Stimulated activated naive CD4-positive, alpha-beta T cell (primary cell): ENCODE measurements at regions not wholly inside any gene's neighbourhood (a gene's known extent, or its start where the extent isn't known, plus 50 kb on each side); places are given as distances from the start of the nearest gene placed in this dataset.
"Not testable (repeated sequence)": the region's sequence is repeated elsewhere in the genome, so short reads cannot be mapped to it uniquely, and the experiment has no call there.

Experiments
- DNase-seq, 6 experiments: peaks; one replicate each; lab custom pipeline; 2025; lab: John Stamatoyannopoulos, UW

DNA sequence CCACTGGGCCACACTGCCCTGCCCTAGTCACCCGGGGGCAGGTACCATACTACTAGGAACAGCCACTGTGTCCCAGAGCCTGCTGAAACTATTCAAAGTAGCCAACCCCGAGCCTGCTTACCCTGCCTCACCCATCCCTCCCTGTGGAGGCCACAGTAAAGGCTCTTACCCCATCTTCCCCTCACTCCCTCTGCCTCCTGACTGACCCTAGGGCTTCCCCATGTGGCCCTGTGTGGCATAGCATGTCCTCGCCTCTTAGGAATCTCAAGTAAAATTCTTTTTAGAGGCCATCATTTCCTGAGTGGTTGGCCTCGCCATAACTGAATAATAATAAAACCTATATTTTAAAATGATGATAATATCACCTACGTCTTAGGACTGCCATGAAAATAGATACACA, 112.2 kb upstream of the SLC6A11 start:
- peak in 1 of 6 experiments; percentile 1 for DNase-seq

- DNase-seq = no peak
Observed at GRCh38 chr3:10706156-10706739, 109.8 kb upstream of the SLC6A11 start.

DNA sequence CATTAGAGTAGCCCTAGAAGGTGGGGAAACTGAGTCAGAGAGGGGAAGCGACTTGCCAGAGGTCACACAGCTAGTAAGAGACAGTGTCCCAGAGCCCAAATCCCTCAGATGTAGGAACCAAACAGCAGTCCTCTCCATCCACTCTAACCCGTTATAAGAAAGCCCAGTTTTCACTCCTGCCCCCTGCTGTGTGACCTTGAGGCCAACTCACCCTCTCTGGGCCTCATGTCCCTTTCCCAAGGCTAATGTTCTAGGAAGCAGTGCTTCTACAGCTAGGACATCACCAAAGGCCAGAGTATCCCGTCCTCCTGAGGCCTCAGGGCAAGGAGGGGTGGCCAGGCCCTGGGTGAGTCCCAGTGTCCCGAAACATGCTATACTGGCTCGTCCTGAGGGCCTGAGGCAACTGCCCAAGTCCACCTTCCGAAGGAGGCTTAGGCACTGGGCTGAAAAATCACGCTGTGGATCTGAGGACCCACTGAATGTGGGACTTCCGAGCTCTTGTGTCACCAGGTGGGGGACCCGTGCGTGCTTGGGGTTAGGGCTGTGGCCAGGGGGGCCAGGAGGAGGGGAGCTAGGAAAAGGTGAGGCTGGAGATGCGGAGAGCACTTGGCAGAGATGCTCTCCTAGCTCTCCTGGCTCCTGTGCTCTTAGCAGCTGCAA, 109.2 kb upstream of the SLC6A11 start:
- DNase-seq = no peak

DNA sequence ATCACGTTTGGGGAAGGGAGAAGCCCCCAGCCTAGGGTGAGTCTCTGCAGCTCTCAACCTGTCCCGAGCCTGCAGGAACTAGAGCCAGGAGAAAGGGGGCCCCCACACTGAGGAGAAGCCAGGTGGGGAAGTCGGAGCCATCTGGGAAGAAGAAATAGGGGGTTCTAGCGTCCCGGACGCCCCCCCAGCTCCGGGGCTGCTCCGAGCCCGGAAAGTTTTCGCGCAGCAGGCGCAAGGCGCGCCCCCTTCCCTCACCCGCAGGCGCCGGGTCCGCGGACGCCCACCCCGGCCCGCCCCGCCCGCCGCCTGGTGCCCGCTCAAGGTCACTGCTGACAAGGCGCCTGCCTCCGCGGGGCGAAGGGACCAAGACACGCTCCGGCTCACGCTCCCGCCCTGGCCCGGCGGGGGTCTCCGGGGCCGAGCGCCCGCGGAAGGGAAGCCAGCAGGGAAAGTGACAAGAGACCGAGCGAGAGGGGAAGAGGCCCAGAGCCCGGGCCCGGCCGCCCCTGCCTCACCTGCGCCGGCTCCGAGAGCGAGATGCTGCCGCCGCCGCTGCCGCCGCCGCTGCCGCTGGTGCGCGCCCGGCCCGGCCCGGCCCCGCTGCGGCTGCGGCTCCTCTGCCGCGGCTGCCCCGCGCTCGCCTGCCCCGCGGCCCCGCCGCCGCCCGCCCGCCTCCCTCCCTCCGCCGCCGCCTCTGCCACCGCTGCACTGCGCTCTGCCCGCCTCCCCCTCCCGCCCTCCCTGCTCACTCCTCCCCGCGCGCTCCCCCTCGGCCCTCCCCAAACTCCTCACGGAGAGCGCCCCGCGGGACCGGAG, 108.4 kb upstream of the SLC6A11 start:
- DNase-seq = no peak

GRCh38 chr3:10708216-10708893, 107.7 kb upstream of the SLC6A11 start:
- DNase-seq = no peak

DNA sequence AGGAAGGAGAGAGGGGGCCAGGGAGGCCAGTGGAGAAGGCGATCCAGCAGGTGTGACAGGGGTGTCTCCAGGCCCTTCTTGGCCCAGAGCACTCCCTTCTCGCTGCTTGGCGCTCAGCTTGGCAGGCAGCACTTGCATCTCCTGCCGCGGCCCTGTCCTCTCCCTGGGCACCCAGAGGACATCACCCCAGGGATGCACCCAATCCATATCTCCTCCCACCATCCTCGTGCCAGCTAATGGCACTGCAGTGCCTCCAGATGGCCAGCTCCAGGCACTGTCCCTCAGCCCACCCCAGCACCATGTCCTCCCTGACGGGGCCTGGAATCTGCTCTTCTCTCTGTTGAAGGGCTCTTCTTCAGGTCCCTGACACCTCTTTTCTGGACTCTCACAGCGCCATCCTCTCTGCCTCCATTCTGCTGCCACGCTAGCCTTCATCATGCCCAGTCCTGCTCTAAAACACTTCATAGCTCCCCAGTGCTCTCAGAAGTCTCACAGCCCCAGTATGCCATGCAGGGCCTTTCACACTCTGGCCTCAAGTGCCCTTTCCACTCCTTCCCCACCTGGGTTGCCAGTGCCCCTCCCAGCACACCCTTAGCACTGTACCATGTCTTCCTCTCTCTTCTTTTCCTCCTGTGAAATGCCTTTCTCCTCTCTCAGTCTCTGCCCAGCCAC, 106.8 kb upstream of the SLC6A11 start:
- DNase-seq = no peak

GRCh38 chr3:10712121-10712520, 103.9 kb upstream of the SLC6A11 start:
- no peak for DNase-seq

DNA sequence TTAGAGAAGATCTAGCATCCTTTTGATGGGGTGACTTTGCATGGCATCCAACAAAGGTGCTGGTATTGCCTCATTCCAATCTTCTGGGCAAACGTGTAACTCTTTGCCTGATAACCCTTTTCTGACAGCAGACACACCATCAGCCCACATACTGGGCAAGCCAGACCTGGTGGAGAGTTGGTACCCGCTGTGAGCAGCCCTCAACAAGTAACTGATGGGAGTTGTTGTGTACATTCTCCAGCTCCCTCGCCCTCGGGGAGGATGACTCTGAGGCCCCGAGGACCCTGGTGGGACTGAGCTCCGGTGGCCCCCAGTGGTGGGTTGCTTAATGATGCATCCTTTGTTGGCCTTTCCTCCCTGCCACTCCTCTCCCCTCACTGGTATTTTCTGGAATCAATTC, 102.4 kb upstream of the SLC6A11 start:
- DNase-seq = no peak

DNA sequence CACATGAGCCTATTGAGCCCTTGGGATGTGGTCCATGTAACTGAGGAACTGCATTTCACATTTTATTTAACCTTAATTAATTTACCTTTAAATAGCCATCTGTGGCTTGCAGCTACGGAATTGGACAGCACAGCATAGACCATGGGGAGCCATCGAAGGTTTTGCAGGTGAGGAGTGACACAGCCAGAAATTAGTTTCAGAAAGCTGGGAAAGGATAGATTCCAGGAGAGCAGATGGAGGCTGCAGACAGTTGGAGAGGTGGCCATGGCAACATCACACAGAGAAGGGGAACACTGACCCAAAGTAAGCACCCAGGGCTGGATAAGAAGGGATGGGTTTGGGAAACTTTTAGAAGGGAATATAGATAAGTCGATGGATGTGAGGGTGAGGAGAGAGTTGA, 100.1 kb upstream of the SLC6A11 start:
- DNase-seq = no peak

GRCh38 chr3:10716964-10717363, 99.1 kb upstream of the SLC6A11 start:
- no peak for DNase-seq

DNA sequence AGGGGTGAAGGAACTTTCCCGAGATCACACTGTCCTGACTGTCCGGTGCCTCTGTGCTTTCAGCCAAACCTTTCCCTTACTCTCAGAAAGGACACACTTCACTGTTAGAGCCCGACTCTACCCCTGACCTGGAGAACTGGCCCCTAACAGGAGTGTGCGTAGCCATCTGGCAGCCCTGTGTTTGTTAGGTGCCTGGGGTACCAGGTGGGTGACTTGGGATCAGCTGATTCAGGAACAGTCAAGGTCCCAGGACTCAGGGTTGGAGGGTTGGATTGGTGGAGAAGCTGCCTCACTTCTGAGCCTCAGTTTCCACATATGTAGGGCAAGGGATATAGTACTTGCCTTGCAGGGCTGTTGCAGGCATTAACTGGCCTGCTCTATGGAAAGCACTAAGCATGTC, 98.3 kb upstream of the SLC6A11 start:
- DNase-seq = no peak

DNA sequence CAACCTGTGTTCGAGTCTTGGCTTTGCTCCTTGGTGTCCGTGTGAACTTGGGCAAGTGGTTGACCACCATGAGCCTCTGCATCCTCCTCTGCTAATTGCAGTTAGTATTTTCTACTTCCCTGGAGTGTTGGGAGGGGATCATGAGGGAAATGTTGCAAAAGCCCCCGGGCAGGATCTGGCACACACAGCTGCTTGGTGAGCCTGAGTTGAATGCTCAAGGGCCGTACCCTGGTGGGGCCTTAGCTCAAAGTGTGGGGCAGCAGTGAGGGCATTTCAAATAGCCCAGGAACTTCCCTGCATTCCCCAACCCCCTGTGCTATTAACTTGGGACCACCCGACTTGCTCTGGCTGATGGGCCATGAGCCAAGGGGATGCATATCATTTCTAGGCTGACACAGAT, 94.9 kb upstream of the SLC6A11 start:
- DNase-seq = no peak

DNA sequence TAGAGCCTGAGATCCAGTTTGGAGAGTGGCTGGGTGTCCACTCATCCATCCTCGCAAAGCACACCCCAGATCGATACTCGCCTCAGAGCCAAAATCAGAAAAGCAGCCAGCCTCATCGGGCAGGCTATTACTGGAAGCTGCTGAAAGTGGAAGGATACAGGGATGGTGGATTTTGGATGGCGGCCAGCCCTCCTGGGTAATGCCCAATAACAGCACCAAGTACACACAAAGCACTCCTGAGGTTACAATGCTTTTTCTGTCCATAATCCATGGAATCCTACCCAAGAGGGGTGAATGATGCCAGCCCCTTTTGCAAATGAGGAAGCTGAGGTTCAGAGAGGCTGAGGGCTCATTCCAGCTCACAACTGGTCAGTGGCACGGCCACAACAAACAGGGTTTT, 93.1 kb upstream of the SLC6A11 start:
- no peak for DNase-seq

GRCh38 chr3:10723991-10724390, 92.0 kb upstream of the SLC6A11 start:
- no peak for DNase-seq

DNA sequence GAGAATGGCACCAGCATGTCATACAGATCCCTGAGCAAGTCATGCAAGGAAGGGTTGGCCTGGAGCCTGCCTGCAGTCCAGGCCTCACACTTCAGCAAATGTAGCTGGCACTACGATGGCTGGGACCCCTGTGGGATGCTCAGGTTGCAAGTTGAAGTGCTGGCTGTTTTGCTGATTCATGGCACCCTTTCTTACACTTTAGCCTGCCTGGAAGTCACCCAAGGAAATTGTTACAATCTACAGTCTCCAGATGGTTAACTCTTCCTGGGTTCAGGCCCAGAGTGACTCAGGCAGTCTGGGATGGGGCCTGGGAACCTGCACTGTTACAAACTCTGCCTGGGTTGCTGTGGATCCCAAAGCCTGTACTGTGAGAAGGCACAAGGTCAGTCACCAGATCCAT, 91.0 kb upstream of the SLC6A11 start:
- DNase-seq = no peak

DNA sequence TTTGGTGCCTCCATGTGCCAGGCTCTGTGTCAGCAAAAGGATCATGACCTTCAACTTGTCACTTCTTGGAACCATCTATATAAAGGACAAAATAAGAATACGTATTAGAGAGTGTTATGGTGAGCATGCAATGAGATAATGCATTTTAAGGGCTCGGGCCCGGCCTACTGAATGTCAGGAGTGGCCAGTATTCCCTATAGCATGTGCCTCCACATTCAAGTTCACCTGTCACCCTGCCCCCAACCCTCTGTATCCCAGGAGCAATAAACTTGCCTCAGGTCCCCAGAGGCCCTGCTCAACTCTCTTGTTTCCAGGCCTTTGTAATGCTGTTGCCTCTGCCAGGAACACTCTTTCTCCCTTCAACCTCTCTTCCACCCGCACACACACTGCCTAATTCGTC, 90.2 kb upstream of the SLC6A11 start:
- DNase-seq = no peak

DNA sequence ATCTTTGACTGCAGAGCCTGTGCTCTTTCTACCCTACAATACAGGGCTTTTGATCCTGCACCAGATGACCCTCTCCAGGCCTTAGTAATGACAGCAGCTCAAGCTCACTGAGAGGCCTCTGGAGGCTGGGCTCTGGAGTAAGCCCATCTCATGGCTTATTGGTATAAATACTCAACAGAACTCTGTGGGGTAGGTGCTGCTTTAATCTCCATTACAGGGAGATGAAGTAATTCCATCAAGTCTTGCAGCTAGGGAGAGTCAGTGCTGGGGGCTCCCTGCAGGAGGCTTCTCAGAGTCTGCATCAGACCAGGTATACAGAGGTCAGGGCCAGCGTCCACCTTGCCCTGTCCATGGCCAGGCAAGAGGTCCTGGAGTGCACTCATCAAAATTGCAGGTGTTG, 89.2 kb upstream of the SLC6A11 start:
- DNase-seq = no peak

DNA sequence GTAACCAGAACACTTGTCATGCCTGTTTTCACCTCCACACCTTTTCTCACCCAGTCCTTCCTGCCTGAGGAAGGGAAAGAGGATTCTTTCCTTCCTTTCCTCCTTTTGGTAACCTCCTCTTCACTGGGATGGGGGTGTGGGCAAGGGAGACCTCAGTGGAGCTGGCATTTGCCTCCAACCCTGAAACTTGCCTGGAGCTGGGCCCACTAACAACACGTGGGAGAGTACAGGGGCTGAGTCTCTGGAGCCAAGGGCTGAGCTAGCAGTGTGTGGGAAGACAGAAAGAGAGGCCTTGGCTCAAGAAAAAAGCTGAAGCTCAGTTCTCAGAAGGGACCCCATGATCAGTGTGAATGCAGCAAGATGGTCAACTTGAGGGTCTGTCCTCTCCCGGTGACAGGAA, 86.6 kb upstream of the SLC6A11 start:
- DNase-seq = no peak

DNA sequence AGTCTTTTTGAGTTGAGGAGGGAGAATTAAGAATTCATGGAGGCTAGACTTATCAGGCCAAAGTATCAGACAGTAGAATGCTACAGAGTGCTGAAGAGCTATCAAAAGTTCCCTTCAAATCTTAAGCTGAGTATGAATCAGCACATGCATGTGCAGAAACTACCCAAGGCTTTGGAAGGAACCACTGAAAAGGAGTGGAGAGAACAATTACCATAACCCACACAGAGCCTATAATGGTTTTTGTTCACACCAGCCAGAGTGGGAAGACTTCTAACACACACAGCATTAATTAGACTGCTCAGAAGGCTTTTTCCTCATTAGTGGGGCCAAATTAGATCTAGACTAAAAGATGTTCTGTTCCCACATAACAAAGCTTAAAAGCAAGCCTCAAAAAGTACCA, 83.7 kb upstream of the SLC6A11 start:
- no peak for DNase-seq

DNA sequence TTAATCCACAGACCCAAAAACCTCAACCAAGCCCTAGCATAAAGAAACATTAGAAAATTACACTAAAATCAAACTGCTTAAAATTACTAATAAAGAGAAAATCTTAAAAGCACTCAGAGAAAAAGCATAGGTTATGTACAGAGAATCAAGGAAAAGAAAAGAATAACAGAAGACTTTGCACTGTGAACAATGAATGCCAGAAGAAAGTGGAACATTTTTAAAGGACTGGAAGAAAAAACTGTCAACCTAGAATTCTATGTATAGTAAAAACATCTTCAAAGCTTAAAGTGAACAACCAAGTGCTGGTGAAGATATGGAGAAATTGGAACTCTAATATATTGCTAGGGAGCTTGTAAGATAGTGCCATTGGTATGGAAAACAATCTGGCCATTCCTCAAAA, 82.7 kb upstream of the SLC6A11 start:
- no peak for DNase-seq

- not testable (repeated sequence) for DNase-seq
Observed at GRCh38 chr3:10736444-10736843, 79.6 kb upstream of the SLC6A11 start.

GRCh38 chr3:10737785-10738184, 78.2 kb upstream of the SLC6A11 start:
- DNase-seq = no peak
